Mucosa of rectum (tissue), 2 donors: ENCODE measurements at regions not wholly inside any gene's neighbourhood (a gene's known extent, or its start where the extent isn't known, plus 50 kb on each side); places are given as distances from the start of the nearest gene placed in this dataset.

Experiments used
- H3K27ac ChIP-seq, 2 donors: one replicate each; pipeline ENCODE4 v1.7.0; 2013; ENCODE audit warnings: inconsistent platforms in 2 of 2, low read depth in 2 of 2, low read length in 2 of 2
- H3K27me3 ChIP-seq, 2 donors: one replicate each; pipeline ENCODE4 v1.7.0; 2013; ENCODE audit warnings: low read length in 2 of 2; ENCODE audit not compliant: control insufficient read depth in 2 of 2, insufficient read depth in 2 of 2
- H3K36me3 ChIP-seq, 2 donors: one replicate each; pipeline ENCODE4 v1.7.0; 2013; ENCODE audit warnings: low read length in 2 of 2; ENCODE audit not compliant: control insufficient read depth in 2 of 2, insufficient read depth in 2 of 2
- H3K4me1 ChIP-seq, 2 donors: one replicate each; pipeline ENCODE4 v1.7.0; 2013; ENCODE audit warnings: low read length in 2 of 2, mild to moderate bottlenecking in 1 of 2; ENCODE audit not compliant: control insufficient read depth in 2 of 2, insufficient read depth in 2 of 2
- H3K4me3 ChIP-seq, 2 donors: one replicate each; pipeline ENCODE4 v1.7.0; 2013; ENCODE audit warnings: low read length in 2 of 2
- H3K9ac ChIP-seq, 2 donors: one replicate each; pipeline ENCODE4 v1.7.0; 2013; ENCODE audit warnings: low read length in 2 of 2, low read depth in 1 of 2, mild to moderate bottlenecking in 1 of 2
- H3K9me3 ChIP-seq, 2 donors: one replicate each; pipeline ENCODE4 v1.7.0; 2013; ENCODE audit warnings: low read length in 2 of 2; ENCODE audit not compliant: control insufficient read depth in 2 of 2
- donor health status: healthy.
- donor health status: Normal muscosa, but diverticular disease.

DNA sequence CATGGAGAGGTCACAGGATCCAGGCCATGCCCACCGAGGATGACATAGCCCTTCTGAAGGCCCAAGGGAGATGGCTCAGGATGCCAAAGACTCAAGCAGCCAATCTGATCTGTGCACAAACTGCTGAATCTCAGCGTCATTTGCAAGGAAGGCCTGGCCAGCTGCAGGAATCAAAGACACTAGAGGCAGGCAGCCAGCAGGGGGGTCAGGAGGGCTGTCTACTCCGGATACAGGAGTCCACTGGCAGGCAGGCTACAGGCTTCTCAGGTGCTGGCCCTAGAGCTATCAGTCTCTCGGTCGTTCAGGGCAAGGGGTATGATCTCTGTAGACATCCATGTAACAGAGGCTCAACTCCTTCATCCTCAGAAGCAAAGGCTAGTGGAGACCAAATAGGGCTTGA is 1735.3 kb downstream of the TP53TG3F start:
- H3K4me1 ChIP-seq, result no peaks in the 10 kb centered on the region
- peaks cover 0 to 2% of the 10 kb centered on the region in 2 donors for H3K9me3 ChIP-seq
- H3K36me3 ChIP-seq, result no peaks in the 10 kb centered on the region
- no peak overlapping the region for H3K27ac ChIP-seq
- H3K27me3 ChIP-seq, result no peaks in the 10 kb centered on the region
- H3K4me3 ChIP-seq, result no peak overlapping the region
- H3K9ac ChIP-seq, result no peak overlapping the region

DNA sequence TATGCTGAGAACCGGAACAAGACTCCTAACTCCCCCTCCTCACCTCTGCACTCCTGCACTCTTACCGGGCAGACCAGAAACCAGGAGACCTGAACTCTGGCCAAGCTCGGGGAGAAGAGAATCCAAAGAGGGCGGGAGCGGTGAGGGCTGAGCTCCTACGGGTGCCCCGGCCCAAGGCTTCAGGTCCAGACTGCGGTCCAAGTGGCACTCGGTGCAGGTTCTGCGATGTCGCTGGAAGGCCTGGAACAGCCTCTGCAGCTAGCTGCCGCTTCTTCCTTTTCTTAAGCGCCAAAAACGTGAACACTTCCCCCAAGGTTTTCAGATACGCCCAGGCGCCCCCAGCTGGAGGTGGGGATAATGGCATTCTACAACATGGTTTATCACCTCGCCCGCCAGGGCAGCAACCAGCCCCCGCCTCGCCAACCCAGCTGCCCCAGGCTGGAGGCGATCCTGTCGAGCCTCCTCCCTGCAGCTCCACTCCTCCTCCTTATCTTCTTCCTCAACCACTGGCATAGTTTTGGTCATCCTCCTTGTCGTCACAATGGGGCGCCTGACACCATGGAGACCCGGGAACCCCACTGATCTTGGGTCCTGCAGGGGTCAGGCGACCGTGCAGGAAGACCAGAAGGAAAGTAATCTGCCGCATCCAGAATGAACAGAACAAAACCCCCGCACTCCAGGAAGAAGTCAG is 1735.9 kb downstream of the TP53TG3F start:
- Histone ChIP-seq H3K9ac (no peak overlapping the region), H3K27ac (no peak overlapping the region), H3K27me3 (no peaks in the 10 kb centered on the region), H3K9me3 (peaks cover 0 to 2% of the 10 kb centered on the region in 2 donors), H3K36me3 (no peaks in the 10 kb centered on the region), H3K4me1 (no peaks in the 10 kb centered on the region), H3K4me3 (no peak overlapping the region)

DNA sequence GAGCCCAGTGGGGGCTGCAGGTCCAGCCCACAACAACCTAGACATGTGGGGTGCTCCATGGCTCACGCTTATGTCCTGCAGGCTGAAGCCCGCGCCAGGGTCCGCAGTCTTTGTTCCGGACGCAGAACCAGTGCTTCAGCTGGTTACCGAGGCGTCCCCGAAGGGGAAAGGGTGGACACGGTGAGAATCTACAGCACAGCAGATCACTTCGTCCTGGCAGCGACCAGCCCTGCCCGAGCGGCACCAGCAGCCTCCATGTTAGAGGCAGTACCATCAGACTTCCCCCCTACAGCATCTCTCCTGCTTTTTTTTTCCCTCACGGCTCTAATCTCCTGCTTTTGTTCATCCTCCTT is 1736.4 kb downstream of the TP53TG3F start:
- Histone ChIP-seq H3K27me3 (no peaks in the 10 kb centered on the region), H3K4me1 (no peaks in the 10 kb centered on the region), H3K9me3 (peaks cover 0 to 3% of the 10 kb centered on the region in 2 donors), H3K27ac (no peak overlapping the region), H3K36me3 (no peaks in the 10 kb centered on the region), H3K9ac (no peak overlapping the region), H3K4me3 (no peak overlapping the region)

DNA sequence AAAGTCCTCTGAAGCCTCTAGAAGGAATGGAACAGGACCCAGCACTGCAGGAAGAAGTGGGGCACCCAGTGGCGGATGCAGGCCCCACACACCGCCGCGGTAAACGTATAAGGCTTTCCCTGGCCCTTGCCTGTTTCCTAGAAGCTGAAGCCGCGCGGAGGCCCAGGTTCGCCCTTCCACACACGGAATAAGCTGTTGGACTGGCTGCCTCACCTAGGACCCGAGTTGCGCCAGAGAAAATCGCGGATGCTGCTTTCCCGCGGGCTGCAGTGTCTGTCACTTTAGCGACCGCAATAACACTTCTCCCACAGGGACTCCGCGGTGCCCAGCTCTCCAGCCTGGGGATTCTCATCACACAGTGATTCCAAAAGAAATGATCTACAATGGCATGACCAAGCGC is 1736.9 kb downstream of the TP53TG3F start:
- Histone ChIP-seq H3K27me3 (no peaks in the 10 kb centered on the region), H3K4me3 (no peak overlapping the region), H3K9me3 (peaks cover 0 to 4% of the 10 kb centered on the region in 2 donors), H3K36me3 (no peaks in the 10 kb centered on the region), H3K4me1 (no peaks in the 10 kb centered on the region), H3K27ac (no peak overlapping the region), H3K9ac (no peak overlapping the region)

DNA sequence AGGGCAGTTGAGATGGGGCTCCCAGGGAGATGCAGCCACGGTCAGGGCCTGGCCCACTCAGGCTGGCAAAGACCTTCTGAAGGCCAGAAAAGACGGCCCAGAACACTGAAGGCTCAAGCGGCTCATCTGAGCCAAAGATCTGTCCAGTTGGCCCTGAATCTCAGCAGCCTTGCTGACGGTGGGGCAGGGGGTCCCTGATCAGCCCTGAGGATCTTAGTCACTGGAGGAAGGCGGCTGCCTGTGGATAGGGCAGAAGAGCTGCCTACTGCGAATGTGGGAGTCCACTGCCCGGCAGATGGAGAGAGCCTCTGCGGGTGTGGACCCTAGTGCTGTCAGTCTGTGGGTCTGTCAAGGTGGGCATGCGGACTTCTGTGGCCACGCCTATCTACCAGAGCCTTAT is 1738.2 kb downstream of the TP53TG3F start:
- Histone ChIP-seq H3K4me1 (no peaks in the 10 kb centered on the region), H3K36me3 (no peaks in the 10 kb centered on the region), H3K27ac (no peak overlapping the region), H3K9me3 (peaks cover 0 to 4% of the 10 kb centered on the region in 2 donors), H3K27me3 (no peaks in the 10 kb centered on the region), H3K4me3 (no peak overlapping the region), H3K9ac (no peak overlapping the region)

DNA sequence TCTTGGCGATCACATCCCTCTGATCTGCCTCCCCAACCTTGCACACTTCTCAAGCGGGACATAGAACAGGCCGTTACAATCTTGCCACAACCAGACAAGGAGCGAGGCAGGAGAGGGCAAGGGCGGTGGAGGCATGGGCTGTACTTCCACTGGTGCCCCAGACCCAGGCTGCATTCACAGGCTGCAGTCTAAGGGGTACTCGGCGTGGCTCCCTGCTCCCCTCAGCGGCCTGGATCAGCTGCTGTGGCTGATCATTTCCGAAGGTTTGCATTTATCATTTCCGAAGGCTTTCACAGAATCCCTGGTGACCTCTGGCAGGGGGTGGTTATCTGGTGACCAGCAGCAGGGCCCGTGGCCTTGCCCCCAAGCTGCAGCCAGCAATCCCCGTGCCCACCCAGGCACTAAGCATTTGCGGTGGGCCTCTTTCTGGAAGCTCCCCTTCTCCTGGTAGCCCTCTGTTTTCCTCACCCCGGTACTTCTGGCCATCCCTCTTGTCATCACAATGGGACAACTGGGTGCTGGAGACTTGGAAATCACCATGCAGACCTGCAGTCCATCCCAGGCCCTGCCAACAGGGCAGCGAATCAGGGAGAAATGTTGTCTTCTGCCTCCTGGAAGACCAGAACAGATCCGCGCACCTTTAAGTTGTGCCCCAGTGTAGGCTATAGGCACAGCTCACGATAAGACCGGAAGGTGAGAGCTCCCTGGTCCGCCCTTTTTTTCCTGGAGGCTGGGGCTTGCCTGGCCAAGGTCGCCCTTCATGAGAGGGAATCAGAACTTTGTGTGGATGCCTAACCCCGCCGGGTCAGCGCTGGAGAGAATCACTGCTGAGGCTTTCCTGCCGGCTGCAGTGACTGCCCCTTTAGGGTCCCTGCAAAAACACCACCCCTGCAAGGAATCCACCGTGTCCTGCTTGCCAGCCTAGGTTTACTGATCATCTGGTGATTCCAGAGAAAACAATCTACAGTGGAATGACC is 1739.1 kb downstream of the TP53TG3F start:
- Histone ChIP-seq H3K36me3 (no peaks in the 10 kb centered on the region), H3K4me1 (no peaks in the 10 kb centered on the region), H3K27me3 (no peaks in the 10 kb centered on the region), H3K4me3 (no peak overlapping the region), H3K9me3 (peaks cover 0 to 5% of the 10 kb centered on the region in 2 donors), H3K9ac (no peak overlapping the region), H3K27ac (no peak overlapping the region)

DNA sequence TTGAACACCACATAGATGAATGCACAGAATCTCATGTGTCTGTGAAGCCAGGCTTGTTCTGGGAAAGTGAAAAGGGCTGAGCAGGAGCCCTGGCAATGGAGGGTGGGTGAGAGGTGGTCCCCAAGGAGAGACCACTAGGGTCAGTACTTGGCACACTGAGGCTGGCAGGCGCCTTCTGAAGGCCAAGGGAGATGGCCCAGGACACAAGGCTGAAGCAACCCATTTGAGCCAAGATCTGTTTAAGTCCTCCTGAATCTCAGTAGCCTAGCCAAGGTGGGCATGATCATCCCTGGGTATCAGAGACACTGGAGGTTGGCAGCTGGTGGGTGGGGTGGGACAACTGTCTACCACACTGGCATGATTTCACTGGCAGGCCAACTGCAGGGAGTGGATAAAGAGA is 1741.2 kb downstream of the TP53TG3F start:
- no peak overlapping the region for H3K27ac ChIP-seq
- H3K9me3 ChIP-seq, result peaks cover 0 to 7% of the 10 kb centered on the region in 2 donors
- H3K36me3 ChIP-seq, result no peaks in the 10 kb centered on the region
- no peaks in the 10 kb centered on the region for H3K4me1 ChIP-seq
- no peak overlapping the region for H3K9ac ChIP-seq
- no peak overlapping the region for H3K4me3 ChIP-seq
- H3K27me3 ChIP-seq, result no peaks in the 10 kb centered on the region

DNA sequence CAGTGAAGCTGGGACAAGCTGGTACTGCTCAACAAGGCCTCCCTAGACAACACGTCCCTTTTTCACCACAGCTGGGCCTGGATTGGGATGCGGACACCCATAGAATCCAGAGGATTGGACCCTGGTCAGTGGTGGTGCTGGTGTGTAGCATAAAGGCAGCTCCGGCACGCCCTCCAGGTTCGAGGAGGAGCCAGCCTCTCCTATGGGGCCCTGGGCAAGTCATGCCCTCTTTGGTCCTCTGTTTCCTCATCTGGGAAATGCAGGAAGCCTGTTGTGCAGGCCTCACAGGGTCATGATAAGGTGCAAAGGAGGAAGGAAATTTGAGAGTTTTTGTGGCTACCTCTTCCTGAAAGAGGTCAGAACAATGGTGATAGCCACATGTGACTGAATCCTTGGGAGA is 1741.7 kb downstream of the TP53TG3F start:
- H3K4me1 ChIP-seq, result no peaks in the 10 kb centered on the region
- no peak overlapping the region for H3K4me3 ChIP-seq
- H3K36me3 ChIP-seq, result no peaks in the 10 kb centered on the region
- H3K9ac ChIP-seq, result no peak overlapping the region
- no peak overlapping the region for H3K27ac ChIP-seq
- no peaks in the 10 kb centered on the region for H3K27me3 ChIP-seq
- H3K9me3 ChIP-seq, result peaks cover 0 to 5% of the 10 kb centered on the region in 2 donors

DNA sequence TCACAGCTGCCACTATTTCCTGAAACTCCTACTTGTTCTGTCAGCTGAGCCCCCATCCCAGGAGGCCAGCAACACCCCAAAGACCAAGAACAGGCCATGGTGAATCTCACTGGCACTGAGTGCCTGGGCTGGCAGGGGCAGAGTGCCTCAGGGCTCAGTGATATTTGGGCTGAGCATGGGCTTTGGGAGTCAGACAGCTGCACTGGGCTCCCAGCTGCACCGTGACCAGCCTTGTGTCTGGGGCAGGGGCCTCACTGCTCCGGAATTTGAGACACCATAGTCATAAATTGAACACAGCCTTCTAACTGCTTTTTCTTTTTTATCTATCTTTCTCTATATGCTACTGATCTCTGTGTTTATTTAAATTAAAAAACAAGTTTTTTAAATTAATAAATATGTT is 1744.2 kb downstream of the TP53TG3F start:
- Histone ChIP-seq H3K4me1 (no peaks in the 10 kb centered on the region), H3K27me3 (no peaks in the 10 kb centered on the region), H3K4me3 (no peak overlapping the region), H3K36me3 (no peaks in the 10 kb centered on the region), H3K9ac (no peak overlapping the region), H3K9me3 (peaks cover 0 to 5% of the 10 kb centered on the region in 2 donors), H3K27ac (no peak overlapping the region)
